Daoy (cell line): ENCODE measurements at regions not wholly inside any gene's neighbourhood (a gene's known extent, or its start where the extent isn't known, plus 50 kb on each side); places are given as distances from the start of the nearest gene placed in this dataset.

ENCODE experiments used
- DNase-seq: peaks from one replicate; pipeline ENCODE4 v3.0.0-alpha.2; 2015; ENCODE audit warnings: low read depth

DNA sequence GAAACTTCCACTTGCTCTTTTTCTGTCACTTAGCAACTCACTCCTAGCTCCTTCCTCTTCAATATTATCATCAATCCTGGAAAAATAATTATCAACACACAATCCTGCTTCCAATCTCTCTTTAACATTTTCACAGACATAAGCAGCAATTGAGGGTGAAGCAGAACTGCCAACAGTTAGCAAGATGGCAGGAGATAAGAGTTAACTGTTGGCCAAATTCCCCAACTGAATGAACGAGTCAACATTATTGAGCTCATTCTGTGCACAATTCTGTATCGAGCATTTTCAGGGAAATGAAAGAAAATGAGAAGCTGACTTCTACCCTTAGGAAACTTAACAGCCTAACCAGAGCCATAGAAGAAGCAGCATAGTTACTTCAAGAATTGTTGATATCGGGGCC, 152.0 kb downstream of the KCNA5 start:
- no peak for DNase-seq

DNA sequence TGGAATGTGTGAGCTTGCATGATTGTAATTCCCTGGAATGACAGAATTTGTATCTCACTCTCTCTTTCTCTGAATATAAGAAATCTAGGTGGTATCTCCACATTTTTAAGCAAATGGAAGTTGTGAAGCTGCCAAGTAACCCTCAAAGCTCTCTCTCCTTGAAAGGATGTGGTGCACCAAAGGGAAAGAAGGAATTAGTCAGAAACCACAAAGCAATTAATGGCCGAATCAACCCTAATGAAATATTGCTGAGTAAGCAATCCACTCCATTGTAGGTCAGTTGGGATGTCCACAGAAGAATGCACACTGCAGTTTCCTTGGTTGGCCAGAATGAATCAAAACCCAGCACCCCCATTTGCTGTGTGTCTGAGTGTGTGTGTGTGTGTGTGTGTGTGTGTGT, 153.5 kb downstream of the KCNA5 start:
- DNase-seq: peak; percentile 61

DNA sequence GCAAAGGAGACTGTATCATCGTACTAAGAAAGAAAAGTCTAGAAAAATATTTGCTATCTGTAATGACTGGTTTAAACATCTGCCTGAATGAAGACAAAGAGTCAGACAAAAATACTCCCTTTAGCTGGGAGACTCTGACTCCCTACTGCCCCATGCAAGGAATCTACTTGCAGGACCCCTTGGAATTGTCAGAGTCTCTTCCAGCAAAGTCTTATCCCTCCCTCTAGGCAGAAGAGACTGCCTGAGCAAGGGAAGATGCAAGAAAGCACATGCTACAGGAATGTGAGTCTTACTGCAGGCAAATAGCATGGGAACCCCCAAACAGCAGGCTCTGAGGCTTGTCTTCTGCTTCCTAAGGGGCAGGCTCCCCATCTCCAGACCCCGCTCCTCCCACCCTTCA, 154.0 kb downstream of the KCNA5 start:
- no peak for DNase-seq

DNA sequence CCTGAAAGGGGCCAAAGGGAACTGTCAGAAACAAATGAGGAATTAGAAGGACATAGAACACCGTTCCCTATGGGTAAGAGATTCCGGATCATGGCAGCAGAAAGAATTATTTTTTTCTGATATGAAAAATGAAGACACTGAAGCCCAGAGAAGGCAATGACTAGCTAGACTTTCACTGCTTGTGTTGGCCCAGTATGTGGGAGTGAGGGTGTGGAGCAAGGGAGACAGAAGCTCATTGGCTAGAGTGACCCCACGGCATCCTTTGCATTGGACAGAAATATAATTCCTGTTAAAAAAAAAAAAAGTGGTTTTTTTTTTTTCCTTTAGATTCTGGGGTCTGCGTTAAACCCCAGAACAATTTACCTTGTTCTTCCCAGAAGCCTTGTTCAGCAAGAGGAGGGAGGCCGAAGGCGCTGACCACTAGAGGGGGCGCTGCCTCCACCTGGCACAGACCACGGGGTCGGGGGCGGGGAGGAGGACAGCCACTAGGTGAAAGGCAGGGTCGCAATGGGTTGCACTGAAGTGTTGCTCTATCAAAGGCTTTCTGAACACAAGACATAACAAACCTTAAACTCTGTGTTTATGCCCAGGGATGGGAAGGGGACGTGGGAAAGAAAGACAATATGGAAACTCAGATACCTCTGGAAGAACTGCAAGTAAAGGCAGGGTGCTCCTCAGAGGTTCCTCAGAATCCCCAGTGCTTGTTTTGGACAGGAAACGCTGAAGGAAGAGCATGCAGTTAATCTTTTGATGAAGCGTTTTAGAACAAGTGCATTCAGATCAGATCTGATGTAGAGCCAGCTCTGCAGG, 156.8 kb downstream of the KCNA5 start:
- DNase-seq: peak; percentile 88

DNA sequence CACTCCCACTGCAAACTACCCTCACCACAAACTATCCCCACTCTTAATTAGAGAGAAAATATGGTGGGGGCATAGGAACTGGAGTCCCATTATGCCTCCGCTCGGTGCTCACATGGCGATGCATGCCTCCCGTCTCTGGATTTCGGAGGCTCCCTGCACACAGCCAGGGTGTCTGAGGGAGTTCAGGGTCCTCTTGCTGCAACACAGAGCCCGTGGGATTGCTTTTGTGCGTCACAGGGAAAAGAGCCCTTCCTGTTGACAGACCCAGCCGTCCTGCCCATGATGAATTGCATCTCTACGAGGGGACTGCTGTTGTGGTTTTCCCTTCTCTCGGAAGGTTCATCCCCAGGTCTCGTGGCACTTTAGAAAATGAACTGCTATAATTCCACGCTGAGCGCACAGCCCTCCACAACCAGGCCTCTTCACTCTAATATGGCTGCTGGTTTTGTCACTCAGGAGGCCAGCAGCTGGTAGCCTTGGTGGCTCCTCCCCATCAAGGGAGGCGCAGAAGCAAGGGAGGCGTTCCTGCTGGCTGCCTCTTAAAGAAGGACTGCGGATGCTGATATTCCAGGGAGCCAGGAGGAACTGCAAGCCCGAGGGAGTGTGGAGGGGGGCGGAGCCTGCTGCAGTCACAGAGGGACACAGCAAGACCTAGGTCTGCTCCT, 158.0 kb downstream of the KCNA5 start:
- DNase-seq: peak; percentile 90

DNA sequence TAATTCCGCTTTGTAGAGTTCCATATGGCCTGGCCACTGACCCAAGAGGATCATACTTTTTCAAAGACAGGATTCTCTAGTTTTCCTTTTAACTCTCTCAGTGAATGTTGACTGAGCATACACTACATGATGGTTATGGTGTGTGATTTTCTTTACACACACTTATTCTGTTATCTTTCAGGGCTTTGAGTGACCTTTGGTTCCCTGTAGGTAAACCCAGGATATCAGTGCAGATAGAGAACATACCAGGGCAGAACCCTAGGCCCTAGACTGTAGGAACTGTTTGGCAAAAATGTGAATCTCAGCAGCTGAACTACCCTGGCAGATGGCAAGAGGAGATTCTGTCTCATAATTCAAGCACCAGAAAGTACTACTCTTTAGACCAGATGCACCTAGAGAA, 159.6 kb downstream of the KCNA5 start:
- no peak for DNase-seq

DNA sequence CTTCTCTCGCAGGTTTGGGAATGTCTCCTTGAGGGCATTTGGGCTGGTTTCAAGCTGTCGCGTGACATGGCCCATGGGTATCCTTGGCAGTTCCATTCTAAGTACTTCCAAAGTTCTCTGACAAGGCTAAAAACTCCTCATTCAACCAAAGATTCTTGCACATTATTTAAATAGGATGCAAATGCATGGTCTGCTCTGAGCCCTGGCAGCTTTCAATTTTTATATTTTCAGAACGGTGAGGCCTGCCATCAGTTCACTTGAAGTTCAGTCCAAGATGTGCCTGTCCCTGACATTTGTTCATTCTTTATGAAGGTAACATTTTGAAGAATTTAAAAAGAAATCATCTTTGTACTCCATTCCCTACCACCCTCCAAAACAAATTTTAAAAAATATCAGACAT, 160.0 kb downstream of the KCNA5 start:
- no peak for DNase-seq

DNA sequence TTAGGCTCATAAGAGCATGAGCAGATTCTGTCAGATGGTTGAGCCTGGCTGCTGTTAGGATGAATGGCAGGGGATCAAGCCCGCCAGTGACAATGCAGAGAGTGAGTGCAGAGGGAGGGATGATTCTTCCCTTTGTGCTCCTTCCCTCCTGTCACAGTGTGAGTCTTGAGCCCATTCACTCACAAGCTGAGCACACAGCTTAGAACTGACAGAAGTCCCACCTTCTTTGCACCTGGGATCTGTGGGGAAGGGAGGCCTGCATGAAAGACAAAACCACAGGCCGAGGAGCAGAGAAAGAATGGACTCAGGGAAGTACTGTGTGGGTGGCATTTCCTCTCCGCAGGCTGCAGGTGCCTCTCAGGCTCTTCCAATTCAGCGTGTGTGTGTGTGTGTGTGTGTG, 160.6 kb downstream of the KCNA5 start:
- DNase-seq: no peak

DNA sequence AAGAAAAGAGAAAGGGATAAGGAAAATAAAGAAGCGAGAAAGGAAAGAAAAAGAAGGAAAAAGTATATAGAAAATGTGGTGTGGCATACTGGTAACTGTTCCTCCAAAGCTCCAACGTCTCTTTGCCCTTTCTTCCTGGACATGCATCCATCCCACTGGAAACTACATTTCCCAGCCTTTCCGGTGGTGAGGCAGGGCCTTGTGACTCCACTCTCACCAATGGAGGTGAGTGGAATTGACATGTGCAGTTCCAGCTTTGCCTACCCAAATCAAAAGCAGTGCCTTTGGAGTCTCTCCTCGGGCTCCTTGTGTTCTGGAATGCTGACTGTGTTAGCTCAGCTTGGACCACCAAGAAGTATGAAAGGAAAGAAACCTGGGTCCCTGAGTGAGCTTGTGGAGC, 161.2 kb downstream of the KCNA5 start:
- DNase-seq: no peak

DNA sequence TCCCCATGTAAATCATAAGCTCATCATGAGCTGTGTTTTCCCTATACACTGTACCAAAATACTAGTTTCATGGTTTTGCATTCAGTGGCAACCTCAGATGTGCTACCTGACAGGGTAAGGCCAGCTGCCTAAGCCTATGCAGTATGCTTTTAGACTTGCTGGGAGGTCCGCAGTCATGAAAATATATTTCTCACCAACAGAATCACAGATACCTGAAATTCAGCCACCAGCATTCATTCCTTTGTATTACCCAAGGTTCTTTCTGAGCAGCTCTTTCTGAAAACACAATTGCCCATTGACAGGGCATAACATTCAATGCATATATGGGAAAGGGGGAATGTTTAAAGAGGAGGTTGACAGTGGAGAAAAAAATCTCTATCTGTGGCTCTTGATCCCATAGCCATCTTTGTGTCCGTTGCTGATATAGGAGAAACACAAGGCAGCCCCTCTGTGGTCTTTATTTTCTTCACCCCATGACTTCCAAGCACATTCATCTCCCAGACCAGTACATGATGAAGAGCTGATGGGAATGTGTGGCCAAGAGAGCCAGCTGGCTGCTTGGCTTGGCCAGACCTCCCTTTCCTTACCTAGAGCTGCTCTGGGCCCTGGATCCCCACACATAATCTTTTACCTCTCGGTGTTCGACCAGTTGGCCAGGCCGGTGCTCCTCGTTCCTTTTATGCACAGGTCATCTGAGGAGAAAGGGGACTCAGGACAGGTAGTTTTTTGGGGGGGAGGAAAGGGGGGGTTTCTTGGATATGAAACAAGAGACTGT, 162.9 kb downstream of the KCNA5 start:
- DNase-seq: no peak

DNA sequence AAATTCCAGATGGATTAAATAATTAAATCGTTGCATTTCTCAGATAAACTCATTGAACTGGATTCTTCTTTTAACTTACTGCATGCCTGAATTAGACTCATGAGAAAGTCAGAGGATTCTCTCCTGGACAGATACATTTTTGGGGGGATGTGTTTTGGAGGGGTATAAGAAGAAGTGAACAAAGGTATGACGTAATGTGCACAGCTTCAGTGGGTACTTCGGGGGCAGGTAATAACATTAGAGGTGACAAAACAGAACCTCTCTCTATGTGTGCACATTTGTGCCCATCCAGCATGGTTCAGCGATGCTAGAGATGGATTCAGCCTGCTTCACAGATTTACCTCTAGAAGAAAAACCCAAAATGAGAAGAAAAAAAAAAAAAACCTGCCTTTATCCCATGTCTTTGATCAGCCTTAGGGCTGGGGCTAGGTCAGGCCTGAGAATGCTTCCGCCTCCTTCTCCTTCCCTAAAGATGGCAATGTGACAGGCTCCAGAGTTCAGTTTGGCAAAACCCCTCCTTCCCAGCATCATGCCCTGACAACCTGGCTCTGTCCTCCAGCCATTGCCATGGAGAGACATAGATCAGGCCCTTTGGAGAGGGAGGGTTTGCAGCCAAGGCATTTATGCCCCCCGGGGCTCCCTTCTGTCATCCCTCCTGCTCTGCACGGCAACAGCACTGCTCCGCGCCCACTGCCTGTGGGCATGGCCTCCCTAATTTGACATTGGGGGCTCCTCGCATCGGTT, 166.7 kb downstream of the KCNA5 start:
- DNase-seq: no peak

DNA sequence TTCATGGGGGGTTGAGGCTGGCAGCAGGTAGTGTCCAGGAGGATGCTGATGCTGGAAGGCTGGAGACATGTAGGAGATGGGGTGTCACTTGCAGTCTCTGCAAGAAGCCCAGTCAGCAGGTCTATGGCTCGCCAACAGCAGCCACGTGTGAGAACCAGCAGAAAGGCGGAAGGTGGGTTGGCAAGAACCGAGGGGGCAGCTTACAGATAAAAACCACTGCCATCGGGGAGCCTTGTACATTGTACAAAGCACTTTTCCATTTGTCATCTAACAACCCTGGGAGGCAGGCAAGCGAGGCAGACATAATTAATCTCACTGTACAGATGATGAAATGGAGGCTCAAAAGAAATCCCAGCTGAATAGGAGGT, 167.2 kb downstream of the KCNA5 start:
- no peak for DNase-seq

DNA sequence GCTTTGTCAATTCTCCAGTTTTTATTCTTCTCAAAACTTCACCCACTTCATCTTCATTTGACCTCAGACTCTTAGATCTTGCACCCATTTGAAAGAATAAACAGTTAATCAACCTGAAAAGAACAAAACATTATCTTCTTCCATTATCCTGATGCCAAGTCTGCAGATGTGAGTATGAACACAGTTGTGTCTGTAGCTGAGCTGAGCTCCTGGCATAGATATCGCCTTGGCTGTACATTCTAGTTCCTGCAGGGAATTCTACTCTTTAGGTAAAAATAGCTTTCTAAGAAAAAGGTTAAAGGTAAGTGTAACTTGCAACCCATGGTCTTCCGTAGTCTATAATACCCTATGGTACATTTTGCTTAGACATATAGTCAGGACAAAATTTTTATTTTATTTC, 169.7 kb downstream of the KCNA5 start:
- no peak for DNase-seq

DNA sequence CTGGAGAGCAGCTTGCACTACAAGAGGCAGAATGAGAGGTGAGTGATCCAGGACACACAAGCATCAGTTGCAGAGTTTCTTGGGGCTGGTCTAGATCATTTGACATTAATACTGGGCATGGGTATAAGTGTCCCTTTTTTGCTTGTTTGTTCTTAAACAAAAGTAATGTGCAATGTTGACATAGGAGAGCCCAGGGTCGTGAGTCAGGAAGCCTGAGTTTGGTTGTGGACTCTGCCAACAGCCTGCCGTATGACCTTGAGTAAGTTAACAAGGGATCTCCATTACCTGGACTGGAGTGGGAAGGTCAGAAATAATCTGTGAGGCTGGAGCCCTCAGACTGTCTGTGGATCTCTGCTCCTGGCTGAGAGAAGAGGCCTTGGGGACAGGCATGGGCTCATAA, 170.3 kb downstream of the KCNA5 start:
- DNase-seq: no peak

DNA sequence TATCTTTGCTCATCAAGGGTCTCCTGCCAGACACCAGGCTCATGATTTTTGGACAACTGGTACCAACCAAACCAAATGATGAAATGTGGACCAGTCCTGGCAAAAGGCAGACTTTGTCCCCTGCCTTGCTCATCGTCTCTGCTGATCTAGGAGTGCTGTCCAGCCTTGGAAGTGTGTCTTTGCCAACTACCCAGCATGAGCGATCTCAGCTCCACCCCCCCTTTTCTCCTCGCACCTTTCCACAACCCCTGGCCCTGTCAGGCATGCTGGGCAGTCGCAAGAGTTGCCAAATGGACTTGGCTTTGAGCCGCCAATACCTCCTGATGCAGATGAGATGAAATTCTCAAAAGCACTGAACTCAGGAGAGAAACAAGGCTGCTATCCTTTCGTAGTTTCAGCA, 174.3 kb downstream of the KCNA5 start:
- DNase-seq: no peak

DNA sequence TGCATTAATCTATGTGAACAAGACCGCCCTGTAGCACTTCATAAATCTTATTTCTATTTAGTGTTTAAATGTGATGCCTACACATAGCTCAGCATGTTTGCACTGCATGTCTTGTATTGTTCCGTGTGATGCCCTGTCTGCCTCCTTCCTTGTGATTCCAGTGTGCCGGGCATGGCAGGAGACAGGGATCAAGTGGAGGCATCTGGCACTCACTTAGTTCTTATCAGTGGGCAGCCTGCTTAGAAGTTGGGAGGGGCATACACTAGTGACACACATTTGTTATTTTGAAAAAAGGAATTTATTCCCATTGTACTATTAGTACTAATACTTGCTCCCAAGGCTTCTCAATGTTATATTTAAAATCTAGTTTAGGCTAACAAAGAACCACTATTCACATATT, 176.4 kb downstream of the KCNA5 start:
- DNase-seq: no peak

DNA sequence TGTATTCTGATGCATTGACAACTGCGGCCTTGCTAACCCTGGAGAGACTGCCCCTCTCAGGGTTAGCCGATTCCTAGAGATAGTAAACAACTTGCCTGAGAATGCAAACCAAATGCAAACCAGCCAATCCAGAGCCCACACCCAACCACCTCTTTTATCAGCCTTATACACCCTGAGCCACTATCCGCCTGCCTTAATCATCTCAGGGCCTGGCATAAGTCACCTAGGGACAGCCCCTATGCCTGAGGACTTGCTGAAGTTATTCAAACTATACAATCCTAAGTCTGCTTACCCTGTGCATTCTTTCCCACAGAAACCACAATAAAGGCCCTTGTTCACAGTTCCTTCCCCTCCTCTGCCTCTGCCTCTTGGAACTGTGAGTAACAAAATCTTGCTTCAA, 177.2 kb downstream of the KCNA5 start:
- DNase-seq: peak; percentile 80

DNA sequence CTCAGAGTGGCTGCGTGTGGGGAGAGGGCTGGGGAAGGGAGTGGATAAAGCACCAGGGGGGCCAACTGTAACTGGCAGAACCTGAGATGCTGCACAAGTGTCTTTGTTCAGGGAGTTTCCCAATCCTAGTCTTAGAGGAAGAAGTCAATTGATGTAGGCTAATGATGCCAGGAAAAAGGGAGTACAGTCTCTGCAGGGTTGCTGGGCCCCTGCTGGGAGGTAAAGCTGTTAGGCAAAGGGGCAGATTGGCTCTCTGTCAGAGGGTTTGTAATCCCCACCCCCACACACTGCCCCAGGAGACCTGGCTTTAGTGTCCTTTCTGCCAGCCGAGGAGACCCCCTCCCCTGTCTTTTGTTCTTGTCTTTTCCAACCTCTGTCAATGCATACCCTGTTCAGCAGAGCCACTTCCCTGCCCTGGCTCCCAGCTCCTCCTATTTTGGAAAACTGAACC, 178.4 kb downstream of the KCNA5 start:
- peak; percentile 78 for DNase-seq

DNA sequence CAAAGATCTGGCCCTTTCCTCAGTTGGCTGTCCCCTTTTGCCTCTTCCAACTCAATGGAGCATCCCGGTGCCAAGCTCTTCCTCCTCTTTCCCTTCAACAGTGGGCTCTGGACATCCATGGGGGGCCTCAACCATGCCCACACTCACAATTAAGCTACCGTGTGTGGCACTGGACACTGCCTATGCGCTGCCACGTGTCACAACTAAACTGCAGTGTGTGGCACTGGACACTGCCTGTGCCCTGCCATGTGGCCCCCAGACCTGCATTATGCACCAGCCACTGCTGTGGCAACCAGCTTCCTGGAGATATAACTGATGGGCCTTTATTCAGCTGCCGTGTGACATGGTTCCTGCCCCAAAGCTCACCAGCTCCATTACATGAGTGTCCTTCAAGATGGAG, 179.1 kb downstream of the KCNA5 start:
- DNase-seq: no peak

DNA sequence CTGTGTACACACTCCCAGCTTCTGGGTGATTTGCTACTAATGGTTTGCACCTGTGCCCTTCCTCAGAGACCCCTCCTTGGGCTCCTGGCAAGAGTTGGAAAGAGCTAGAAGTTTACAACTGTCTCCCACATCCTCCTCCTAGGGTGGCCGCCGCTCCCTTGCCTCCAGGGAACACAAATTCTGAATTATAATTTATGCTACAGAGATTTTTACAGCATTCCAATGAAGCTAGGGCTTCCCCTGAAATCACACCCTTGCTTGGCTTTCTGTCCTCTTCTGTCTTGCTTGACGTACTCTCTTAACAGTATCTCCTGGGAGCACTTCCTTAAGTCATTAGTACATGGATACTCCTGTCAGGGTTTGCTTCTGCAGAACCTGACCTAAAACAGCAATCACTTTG, 180.2 kb downstream of the KCNA5 start:
- no peak for DNase-seq

DNA sequence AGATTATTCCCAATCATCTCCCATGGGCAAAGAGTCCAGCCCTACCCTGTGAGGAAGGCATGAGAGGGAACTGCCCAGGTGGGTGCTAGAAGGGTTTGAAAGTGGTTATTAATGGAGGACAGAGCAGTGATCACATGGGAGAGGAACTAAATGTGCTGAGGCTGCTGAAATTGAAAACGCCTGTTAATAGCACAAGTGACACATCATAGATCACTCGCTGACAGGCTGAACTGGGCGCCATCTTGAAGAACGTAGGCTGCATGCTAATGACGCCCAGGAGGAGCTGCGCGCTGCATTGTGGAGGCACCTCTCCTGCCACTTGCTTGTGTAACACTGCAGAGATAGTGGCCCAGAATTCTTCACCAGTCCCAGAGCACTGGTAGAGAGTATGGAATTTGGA, 182.9 kb downstream of the KCNA5 start:
- no peak for DNase-seq

DNA sequence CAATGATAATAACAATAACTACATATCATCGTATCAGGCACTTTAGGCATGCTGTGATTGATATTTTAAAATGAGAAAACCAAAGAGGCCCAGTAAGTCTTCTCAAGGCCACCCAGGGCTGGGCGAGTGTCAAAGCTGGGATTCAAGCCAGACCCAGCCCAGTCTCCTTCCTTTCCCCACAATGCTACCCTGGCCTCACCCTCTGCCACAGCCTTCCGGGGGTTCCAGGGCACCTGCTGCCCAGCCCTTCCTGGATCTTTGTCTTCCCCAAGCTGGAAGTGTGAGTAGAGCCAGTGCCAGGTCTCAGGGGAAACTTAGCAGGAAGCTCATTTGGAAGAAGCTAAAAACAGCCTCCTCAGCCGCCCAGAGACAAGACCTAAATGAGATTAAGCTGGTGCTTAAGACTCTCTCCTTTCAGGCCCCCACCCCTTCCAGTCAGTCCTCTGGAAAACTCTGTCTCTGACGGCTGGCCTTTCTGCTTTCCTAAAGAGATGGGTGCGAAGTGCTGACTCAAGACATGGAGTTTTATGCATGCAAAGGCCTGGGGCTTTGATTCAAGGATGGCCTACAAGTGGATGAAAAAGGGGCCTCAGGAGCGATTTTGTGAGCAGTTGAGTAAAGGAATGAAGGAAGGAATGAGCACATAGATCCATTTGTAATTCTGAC, 184.2 kb downstream of the KCNA5 start:
- DNase-seq: no peak
